Dedifferentiated amniotic fluid mesenchymal stem cell (primary cell): ENCODE measurements at regions not wholly inside any gene's neighbourhood (a gene's known extent, or its start where the extent isn't known, plus 50 kb on each side); places are given as distances from the start of the nearest gene placed in this dataset.
"Not testable (repeated sequence)": the region's sequence is repeated elsewhere in the genome, so short reads cannot be mapped to it uniquely, and the experiment has no call there.

Experiments used
- DNase-seq: peaks from one replicate; pipeline ENCODE4 v3.0.0-alpha.2; 2016; ENCODE audit errors: extremely low spot score

GRCh38 chr3:135393898-135394525 is 571.5 kb upstream of the PPP2R3A start:
- DNase-seq: no peak

DNA sequence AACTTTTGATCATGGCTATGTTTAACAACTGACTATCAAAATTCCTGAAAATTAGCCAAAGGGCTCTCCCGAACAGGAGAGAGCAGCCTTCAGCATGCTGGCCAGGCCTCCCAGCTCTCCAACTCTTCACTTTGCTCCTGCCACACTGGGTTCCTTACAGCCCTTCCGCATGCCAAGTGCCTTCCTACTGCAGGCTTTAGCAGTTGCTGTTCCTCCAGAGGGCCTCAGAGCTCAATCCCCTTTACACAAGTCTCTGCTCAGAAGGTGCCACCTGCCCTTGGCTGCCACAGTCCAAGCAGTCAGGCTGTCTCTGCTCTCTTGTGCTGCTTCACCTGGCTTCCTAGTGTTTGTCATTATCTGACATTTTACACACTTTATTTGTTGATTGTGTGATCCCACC is 553.1 kb upstream of the PPP2R3A start:
- no peak for DNase-seq

- DNase-seq: no peak
Measured at GRCh38 chr3:135416182-135416581, 549.3 kb upstream of the PPP2R3A start.

DNA sequence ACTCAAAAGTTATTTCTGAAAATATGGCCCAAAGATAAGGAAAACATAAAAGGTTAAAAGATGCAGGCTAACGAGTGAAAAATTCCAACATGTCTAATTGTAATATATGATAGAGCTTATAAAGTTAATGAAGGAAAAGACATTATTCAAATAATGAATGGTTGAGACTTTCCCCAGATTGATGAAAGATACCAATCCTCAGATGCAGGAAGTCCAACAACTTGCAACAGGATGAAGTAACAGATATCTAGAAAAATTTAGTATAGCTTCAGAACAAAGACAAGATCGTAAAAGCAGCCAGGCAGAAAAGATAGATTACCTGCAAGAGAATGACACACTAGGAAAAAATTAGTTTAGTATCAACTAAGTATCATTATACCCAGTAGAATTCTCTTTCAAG is 546.4 kb upstream of the PPP2R3A start:
- no peak for DNase-seq

- no peak for DNase-seq
Measured at GRCh38 chr3:135426508-135426907, 539.0 kb upstream of the PPP2R3A start.

DNA sequence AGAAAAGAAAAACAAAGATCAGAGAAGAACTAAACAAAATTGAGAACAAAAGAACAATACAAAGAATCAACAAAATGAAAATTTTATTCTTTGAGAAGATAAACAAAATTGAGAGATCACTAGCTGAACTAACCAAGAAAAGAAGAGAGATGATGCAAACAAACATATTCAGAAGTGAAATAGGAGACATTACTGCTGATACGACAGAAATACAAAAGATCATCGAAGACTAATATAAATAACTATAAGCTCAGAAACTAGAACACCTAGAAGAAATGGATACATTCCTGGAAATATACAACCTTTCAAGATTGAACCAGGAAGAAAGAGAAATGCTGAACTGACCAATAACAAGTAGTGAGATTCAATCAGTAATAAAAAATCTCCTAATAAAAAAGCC is 533.1 kb upstream of the PPP2R3A start:
- DNase-seq: no peak

DNA sequence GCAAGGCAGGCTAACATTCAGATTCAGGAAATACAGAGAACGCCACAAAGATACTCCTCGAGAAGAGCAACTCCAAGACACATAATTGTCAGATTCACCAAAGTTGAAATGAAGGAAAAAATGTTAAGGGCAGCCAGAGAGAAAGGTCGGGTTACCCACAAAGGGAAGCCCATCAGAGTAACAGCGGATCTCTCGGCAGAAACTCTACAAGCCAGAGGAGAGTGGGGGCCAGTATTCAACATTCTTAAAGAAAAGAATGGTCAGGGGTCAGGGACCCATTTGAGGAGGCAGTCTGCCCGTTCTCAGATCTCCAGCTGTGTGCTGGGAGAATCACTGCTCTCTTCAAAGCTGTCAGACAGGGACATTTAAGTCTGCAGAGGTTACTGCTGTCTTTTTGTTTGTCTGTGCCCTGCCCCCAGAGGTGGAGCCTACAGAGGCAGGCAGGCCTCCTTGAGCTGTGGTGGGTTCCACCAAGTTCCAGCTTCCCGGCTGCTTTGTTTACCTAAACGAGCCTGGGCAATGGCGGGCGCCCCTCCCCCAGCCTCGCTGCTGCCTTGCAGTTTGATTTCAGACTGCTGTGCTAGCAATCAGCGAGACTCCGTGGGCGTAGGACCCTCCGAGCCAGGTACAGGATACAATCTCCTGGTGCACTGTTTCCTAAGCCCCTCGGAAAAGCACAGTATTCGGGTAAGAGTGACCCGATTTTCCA is 526.5 kb upstream of the PPP2R3A start:
- DNase-seq: not testable (repeated sequence)

DNA sequence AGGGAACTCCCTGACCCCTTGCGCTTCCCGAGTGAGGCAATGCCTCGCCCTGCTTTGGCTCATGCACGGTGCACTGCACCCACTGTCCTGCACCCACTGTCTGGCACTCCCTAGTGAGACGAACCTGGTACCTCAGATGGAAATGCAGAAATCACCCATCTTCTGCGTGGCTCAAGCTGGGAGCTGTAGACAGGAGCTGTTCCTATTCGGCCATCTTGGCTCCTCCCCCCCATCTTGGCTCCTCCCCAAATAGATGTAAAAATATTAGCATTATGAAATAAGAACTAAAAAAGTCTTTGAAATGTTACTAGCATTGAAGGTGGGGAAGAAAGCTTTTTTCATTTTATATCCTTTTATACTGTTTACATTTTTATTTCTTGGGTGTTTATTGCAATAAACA is 525.9 kb upstream of the PPP2R3A start:
- not testable (repeated sequence) for DNase-seq

DNA sequence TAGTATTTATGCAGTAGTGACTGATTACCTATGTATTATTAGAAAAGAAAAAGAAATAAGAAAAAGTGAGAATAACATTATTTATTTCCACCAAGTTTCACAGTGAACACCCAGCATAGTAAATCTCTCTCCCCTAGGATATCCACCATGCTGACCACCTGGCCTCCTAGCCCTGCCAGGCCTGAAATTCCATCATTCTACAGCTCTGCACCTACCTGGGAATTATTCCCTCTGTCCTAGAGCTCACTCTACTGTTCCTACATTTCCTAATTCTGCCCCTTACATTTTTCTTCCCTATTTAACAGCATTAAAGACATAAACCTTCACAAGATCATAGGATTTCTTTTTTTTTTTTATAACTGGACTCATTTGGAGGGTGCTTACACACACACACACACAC is 525.3 kb upstream of the PPP2R3A start:
- no peak for DNase-seq

DNA sequence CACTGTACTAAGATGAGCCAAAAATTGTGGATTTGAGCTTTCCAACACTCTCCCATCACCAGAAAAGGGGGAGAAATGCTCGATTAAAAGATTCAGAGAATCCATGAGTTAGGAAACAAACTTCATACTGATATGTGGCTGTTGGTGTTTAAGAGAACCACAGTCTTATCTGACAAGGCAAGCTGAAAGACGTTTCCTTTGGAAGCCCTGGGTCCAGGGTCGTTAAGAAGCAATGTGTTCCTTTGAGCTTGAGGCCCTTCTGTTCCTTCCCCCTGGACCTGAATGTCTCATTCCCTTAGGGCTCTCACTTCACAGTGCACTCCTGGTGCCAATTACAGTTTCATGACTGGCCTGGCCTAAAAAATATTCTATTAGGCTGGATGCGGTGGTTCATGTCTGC is 524.8 kb upstream of the PPP2R3A start:
- DNase-seq: no peak

- no peak for DNase-seq
Measured at GRCh38 chr3:135444058-135444457, 521.5 kb upstream of the PPP2R3A start.

DNA sequence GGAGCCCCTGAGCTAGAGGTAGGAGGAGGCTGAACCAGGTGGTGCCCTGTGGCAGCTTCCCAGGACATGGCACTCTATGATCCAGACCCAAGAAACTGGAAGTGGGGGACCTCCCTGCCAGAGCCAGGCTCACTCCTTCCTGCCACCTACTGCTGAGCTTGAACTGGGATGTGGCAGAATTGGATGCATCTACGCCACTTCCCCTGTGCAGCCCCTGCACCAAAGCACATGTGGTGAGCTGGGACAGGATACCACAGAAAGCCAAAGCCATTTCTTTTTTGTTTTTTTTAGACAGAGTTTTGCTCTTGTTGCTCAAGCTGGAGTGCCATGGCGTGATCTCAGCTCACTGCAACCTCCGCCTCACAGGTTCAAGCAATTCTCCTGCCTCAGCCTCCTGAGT is 518.0 kb upstream of the PPP2R3A start:
- no peak for DNase-seq

DNA sequence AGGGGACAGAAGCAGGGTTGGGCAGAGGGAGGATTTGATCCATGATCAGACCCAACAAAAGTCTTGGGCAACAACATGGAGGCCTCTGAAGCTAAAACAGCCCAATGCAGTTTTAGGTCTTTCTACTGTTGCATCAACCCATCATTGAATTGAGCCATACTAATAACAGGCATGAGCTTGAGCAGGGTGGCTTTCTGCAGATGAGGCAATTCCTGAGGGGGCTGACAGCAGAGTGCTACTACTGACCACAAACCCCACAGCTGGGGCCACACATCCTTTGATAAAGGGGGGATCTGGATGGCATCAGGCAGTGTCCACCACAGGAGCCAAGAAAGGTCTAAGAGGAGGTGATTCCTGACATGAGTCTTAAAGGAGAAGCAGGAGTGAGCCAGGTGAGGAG is 517.0 kb upstream of the PPP2R3A start:
- no peak for DNase-seq

DNA sequence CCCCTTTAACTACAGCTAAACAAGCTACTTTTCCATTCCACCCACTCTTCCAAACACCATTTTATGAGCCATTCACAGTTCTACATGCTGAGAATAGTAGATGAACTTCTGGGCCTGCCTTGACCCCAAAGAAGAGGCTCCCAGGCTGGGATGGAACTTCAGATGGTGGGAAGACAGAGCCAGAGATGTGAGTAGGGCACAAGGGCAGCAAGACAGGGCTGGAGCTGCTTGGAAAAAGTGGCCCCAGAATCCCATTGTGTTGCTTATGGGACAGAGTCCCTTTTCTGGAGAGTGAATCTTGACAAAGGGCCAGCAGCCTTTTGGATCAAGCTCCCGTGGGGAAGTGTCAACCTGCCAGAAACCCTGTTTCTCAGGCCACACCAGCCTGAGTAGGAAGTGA is 516.5 kb upstream of the PPP2R3A start:
- DNase-seq: no peak

DNA sequence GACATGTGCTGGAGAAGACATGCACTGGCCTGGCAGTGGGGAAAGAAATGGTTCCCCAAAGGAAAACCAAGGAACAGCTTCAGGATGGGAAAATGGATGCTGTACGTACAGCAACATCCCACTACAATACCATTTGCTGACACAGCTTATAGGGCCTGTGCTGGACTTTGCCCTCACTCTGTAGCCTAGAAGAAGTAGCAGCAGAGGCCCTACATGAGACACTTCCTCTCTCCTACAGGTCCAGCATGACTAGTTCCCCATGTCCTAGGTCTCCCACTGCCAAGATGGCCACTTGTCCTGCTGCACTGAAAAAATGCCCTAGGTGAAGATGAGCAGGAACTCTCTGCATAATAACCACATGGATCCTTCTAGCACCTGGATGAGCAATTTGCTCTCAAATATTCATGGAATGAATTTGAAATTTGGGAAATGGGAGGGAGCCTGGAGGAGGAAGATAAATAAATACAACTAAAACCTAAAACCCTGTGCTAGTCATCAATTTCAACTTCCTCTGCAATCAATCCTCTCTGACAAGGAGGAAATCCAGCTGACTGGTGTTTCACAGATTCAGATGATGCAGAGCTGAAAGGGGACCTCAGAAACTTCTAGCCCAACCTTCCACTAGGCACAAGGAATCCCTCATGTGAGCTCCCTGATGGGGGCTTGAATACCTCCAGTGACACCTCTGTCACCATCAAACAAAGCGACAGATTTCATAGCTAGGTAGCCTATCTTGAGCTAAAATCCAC is 514.3 kb upstream of the PPP2R3A start:
- no peak for DNase-seq

GRCh38 chr3:135452881-135453280 is 512.6 kb upstream of the PPP2R3A start:
- DNase-seq: no peak

DNA sequence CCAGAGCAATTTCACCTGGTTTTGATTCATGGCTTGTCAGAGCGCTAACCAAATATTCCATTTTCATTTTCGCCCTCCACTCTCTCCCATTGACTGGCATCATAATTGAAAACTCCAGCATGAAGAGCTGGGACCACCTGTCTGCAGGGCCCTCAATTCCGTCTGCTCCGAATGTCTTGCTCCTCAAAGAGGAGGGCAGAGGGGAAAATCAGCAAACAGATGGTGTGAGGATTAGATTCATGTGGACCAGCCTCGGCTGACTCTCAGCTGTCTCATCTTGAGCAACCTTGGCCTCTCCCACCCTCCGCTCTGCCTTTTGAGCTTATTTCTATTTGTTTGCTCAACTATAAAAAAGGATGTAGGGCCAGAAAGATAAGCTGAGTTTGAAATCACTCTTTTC is 512.2 kb upstream of the PPP2R3A start:
- DNase-seq: no peak

- no peak for DNase-seq
Measured at GRCh38 chr3:135454890-135455289, 510.6 kb upstream of the PPP2R3A start.

DNA sequence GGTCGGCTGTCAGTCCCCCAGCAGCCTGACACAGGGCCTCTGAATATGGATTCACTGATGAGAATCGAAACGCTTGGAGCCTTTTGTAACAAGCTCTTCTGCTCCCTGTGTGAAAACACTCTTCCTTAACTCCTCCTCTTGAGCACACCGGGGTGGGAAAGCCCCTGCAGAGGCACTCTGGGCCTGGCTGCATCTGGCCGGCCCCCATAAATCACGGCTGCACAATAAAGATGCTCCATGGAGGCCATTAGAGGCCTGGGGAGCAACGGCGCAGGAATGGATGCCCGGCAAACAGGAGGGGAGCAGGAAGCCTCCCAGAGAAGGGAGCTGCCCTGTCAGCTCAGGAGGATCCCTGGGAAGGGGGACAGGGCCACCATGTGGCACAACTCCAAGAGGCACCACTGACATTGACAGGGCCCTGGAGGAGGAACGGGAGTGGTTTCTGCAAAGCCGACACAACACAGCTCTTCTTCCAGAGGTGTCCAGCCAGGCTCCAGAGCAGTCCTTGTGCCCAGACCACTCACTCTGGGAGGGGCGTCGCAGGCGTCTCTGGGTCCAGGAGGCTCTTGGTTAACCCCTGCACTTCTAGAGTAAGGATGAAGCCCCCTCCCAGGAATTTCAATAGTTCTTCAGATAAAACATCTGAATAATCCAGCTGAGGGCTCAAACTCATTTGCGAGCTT is 509.3 kb upstream of the PPP2R3A start:
- no peak for DNase-seq

DNA sequence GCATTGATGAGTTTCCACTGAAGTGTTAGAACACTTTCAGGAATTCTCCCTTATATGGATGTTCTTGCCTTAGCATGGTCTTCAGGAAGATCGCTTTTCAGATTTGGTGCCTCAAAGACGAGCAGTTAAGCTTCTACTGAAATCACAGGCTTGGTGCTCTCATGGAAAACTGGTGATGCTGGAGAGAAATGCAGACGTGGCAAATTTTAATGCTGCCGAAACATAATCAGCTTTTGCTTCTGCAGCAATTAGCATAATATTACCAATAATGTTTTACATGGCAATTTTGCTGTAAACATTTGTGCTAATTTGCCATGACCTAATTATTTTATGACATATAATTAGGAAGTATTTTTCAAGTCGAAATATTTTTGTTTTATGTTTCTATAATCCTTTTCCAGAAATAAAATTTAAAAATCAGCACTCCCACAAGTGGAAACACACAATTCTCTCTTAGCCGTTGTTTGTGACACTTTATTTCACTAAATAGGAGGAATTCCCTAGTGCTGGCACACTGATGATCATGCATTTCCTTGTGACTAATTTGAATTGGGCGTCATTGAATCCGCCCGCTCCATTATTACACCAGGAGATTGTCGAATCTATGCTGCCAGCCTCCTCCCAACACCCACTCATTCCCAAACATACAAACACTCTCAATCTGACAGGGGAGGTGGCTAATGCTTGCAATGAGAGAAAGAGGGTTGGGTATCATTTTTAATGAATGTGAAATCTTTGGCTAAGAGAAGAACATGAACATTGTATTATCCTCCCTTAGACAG is 506.8 kb upstream of the PPP2R3A start:
- DNase-seq: no peak

DNA sequence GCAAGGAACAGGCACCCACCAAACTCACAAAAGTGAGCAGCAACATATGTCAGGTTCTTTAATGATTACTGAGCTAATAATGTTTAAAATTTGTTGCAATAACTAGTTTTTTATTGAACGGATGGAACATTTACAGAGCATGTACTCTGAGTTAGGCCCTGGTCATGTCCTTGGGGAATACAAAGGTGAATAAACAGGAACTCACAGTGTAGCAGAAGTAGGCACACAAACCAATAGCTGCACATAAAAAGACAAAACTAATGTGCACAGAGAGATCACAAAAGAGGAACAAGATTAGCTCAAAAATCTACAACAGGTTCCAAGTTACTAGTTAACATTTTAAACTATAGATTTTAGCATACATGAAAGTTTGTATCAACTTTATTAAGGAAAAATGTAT is 505.3 kb upstream of the PPP2R3A start:
- DNase-seq: no peak

GRCh38 chr3:135471911-135472310 is 493.6 kb upstream of the PPP2R3A start:
- no peak for DNase-seq
